Prostate gland (tissue), 2 donors: ENCODE measurements at regions not wholly inside any gene's neighbourhood (a gene's known extent, or its start where the extent isn't known, plus 50 kb on each side); places are given as distances from the start of the nearest gene placed in this dataset.

Source experiments
- POLR2A ChIP-seq: fragments of 450-650 bp; IDR thresholded peaks from one replicate; pipeline ENCODE4 v1.6.1; 2016; ENCODE audit warnings: antibody characterized with exemption, mild to moderate bottlenecking
- POLR2AphosphoS5 ChIP-seq: sonication (generic); formaldehyde crosslinking; IDR thresholded peaks from one replicate; pipeline ENCODE4 v1.6.1; 2017; ENCODE audit warnings: antibody characterized with exemption
- TF ChIP-seq, protein P1 (sequence below), 4 experiments: fragments of 200-600 bp in 2 of 4; fragments of 450-650 bp in 2 of 4; sonication (generic) in 2 of 4; IDR thresholded peaks; 1 replicate in 3 of 4; 2 replicates in 1 of 4; pipeline ENCODE4 v1.5.1; 2016 to 2019; ENCODE audit warnings: antibody characterized with exemption in 4 of 4, mild to moderate bottlenecking in 2 of 4, moderate library complexity in 2 of 4

DNA sequence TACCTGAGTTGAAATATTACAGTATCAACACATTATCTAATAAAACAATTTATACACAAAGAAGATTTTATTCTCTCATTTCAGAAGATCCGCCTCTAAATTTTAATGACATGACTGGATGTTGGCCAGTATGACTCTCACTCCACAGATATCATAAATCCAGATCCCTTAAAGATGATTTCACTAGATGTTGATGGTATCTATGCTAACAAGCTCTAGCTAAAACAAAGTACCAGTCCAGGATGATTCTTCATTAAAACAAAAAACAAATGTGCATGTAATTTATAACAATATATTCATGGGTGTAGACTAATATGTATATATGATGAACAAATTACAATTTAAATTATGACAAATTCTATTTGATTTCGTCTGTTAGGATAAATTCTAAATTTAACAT lies 708.4 kb downstream of the SATB2 start:
- TF ChIP-seq, protein P1, sequence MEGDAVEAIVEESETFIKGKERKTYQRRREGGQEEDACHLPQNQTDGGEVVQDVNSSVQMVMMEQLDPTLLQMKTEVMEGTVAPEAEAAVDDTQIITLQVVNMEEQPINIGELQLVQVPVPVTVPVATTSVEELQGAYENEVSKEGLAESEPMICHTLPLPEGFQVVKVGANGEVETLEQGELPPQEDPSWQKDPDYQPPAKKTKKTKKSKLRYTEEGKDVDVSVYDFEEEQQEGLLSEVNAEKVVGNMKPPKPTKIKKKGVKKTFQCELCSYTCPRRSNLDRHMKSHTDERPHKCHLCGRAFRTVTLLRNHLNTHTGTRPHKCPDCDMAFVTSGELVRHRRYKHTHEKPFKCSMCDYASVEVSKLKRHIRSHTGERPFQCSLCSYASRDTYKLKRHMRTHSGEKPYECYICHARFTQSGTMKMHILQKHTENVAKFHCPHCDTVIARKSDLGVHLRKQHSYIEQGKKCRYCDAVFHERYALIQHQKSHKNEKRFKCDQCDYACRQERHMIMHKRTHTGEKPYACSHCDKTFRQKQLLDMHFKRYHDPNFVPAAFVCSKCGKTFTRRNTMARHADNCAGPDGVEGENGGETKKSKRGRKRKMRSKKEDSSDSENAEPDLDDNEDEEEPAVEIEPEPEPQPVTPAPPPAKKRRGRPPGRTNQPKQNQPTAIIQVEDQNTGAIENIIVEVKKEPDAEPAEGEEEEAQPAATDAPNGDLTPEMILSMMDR (IDR thresholded peaks at IDR 0.05) = no peak
- no peak for TF ChIP-seq POLR2AphosphoS5
- no peak for TF ChIP-seq POLR2A
